K562 (cell line): ENCODE measurements at regions not wholly inside any gene's neighbourhood (a gene's known extent, or its start where the extent isn't known, plus 50 kb on each side); places are given as distances from the start of the nearest gene placed in this dataset.

ENCODE experiments used
- ATAC-seq: fragments of 200-7000 bp; cut with Tn5 transposase; 3 replicates; pipeline ENCODE4 v1.9.1; 2020; ENCODE audit warnings: moderate library complexity
- BruUV-seq: library from RNA; stranded (reverse); fragments of 400-500 nt; replicated peaks from 2 replicates; lab custom pipeline; 2021; lab: Mats Ljungman, UMichigan
- CTCF ChIA-PET: fragments of 300-600 bp; formaldehyde crosslinking; extraction: SDS; loops from one replicate; lab custom pipeline; 2021; ENCODE audit warnings: low intra/inter-chr PET ratio; lab: Yijun Ruan, JAX
- POLR2A ChIA-PET: fragments of 300-600, 350-650 bp; sonication (Branson Sonifier 250); formaldehyde crosslinking; extraction: SDS; loops from one replicate; lab custom pipeline; 2021; ENCODE audit warnings: antibody characterized with exemption, inconsistent platforms; lab: Yijun Ruan, JAX
- DNase-seq, 4 experiments: peaks; one replicate each; pipeline versions ENCODE4 v3.0.0 to v3.0.0-alpha.2; 2011 to 2018; ENCODE audit warnings: low spot score in 3 of 4, mixed read lengths in 3 of 4; ENCODE audit errors: extremely low read depth in 1 of 4
- FAIRE-seq: peaks from 2 replicates; lab custom pipeline; 2011; peaks lifted over from hg19 to GRCh38; lab: Jason Lieb, UNC
- H2AFZ ChIP-seq: 2 replicates; pipeline ENCODE4 v1.6.0; 2011; ENCODE audit warnings: low read depth, low read length, control low read depth, inconsistent platforms
- H3K27ac ChIP-seq: fragments of 200-600 bp; 3 replicates; pipeline ENCODE4 v1.8.0; 2011; ENCODE audit warnings: low read depth, mild to moderate bottlenecking, control low read depth, inconsistent platforms, low read length, moderate library complexity, mixed read lengths; ENCODE audit errors: extremely low read depth
- H3K27me3 ChIP-seq, 2 experiments: fragments of 300-600 bp in 1 of 2; 2 replicates in 1 of 2; 3 replicates in 1 of 2; pipeline versions ENCODE4 v1.6.0 to v1.8.0; 2011; ENCODE audit warnings: inconsistent platforms in 2 of 2, low read length in 2 of 2, mild to moderate bottlenecking in 1 of 2, mixed read lengths in 1 of 2, moderate library complexity in 1 of 2; ENCODE audit not compliant: control insufficient read depth in 2 of 2, insufficient read depth in 2 of 2
- H3K36me3 ChIP-seq: fragments of 300-600 bp; 3 replicates; pipeline ENCODE4 v1.8.0; 2011; ENCODE audit warnings: mild to moderate bottlenecking, low read length, inconsistent platforms; ENCODE audit not compliant: control insufficient read depth, insufficient read depth
- H3K4me1 ChIP-seq, 2 experiments: fragments of 200-600 bp in 1 of 2; replicated peaks in 1 of 2; 2 replicates in 1 of 2; 3 replicates in 1 of 2; pipeline versions ENCODE4 v1.5.1 to v1.8.0; 2011; ENCODE audit warnings: inconsistent platforms in 2 of 2, low read length in 2 of 2, mild to moderate bottlenecking in 1 of 2, mixed read lengths in 1 of 2, moderate library complexity in 1 of 2; ENCODE audit not compliant: control insufficient read depth in 2 of 2, insufficient read depth in 2 of 2
- H3K4me2 ChIP-seq: 2 replicates; pipeline ENCODE4 v1.6.1; 2011; ENCODE audit warnings: low read length, control low read depth, inconsistent platforms, mixed read lengths; ENCODE audit not compliant: insufficient read depth
- H3K4me3 ChIP-seq: fragments of 200-600 bp; sonication (generic), shearing (Covaris generic); 2 replicates; pipeline ENCODE4 v1.5.1; 2016; ENCODE audit warnings: control low read depth, inconsistent platforms
- H3K79me2 ChIP-seq: fragments of 200-600 bp; 3 replicates; pipeline ENCODE4 v1.8.0; 2011; ENCODE audit warnings: low read length, inconsistent platforms; ENCODE audit not compliant: control insufficient read depth, insufficient read depth
- H3K9ac ChIP-seq, 2 experiments: 2 replicates each; pipeline versions ENCODE4 v1.6.0 to v1.6.1; 2011; ENCODE audit warnings: low read depth in 2 of 2, low read length in 2 of 2, control low read depth in 1 of 2, inconsistent platforms in 1 of 2, mild to moderate bottlenecking in 1 of 2, mixed read lengths in 1 of 2; ENCODE audit not compliant: insufficient read depth in 1 of 2
- H3K9me1 ChIP-seq: one replicate; pipeline ENCODE4 v1.6.0; 2011; ENCODE audit warnings: inconsistent platforms, mild to moderate bottlenecking, low read length, moderate library complexity; ENCODE audit not compliant: control insufficient read depth, insufficient read depth
- H3K9me3 ChIP-seq: replicated peaks from 2 replicates; pipeline ENCODE4 v1.5.1; 2011; ENCODE audit warnings: low read depth, low read length, inconsistent platforms; ENCODE audit not compliant: control insufficient read depth, insufficient read depth
- H4K20me1 ChIP-seq: replicated peaks from 2 replicates; pipeline ENCODE4 v1.6.1; 2011; ENCODE audit warnings: low read length, inconsistent platforms, mixed read lengths; ENCODE audit not compliant: control insufficient read depth, insufficient read depth
- CBFB ChIP-seq: sonication (generic); formaldehyde crosslinking; IDR thresholded peaks from 2 replicates; pipeline ENCODE4 v1.4.0; 2020; ENCODE audit warnings: mild to moderate bottlenecking, missing genetic modification reagents
- CBX1 ChIP-seq: sonication (generic); IDR thresholded peaks from 2 replicates; pipeline ENCODE4 v1.6.1; 2016; ENCODE audit warnings: antibody characterized with exemption, low read depth, mild to moderate bottlenecking
- CBX2 ChIP-seq: fragments of 200-600 bp; sonication (generic); IDR thresholded peaks from one replicate; pipeline ENCODE4 v1.6.1; 2012; ENCODE audit warnings: mild to moderate bottlenecking, low read length, inconsistent platforms; ENCODE audit not compliant: insufficient read depth, poor library complexity, severe bottlenecking
- FOXP1 ChIP-seq: sonication (generic); formaldehyde crosslinking; IDR thresholded peaks from 2 replicates; pipeline ENCODE4 v1.8.0; 2022; ENCODE audit warnings: mild to moderate bottlenecking, missing genetic modification reagents
- KDM2B ChIP-seq: fragments of 250-450 bp; sonication (Bioruptor Pico); IDR thresholded peaks from 2 replicates; pipeline ENCODE4 v1.8.0; 2021; ENCODE audit warnings: mild to moderate bottlenecking, moderate library complexity
- PHTF2 ChIP-seq: fragments of 250-450 bp; sonication (Bioruptor Pico); IDR thresholded peaks from 2 replicates; pipeline ENCODE4 v1.5.0; 2021; ENCODE audit warnings: mild to moderate bottlenecking
- POLR2H ChIP-seq: IDR thresholded peaks from 2 replicates; pipeline ENCODE4 v1.6.1; 2016; ENCODE audit warnings: missing genetic modification characterization, low read depth, mild to moderate bottlenecking, control low read depth, missing compliant biosample characterization, moderate library complexity
- RUNX1 ChIP-seq: sonication (generic); IDR thresholded peaks from 2 replicates; pipeline ENCODE4 v1.6.1; 2016; ENCODE audit warnings: antibody characterized with exemption, low read depth
- SREBF2 ChIP-seq: sonication (generic); formaldehyde crosslinking; IDR thresholded peaks from 2 replicates; pipeline ENCODE4 v1.4.0; 2020; ENCODE audit warnings: mild to moderate bottlenecking, missing genetic modification reagents
- TGIF2 ChIP-seq: sonication (generic); formaldehyde crosslinking; IDR thresholded peaks from 2 replicates; pipeline ENCODE4 v1.8.1; 2022; ENCODE audit warnings: mild to moderate bottlenecking, missing genetic modification reagents, moderate library complexity
- ZNF124 ChIP-seq: sonication (generic); formaldehyde crosslinking; IDR thresholded peaks from 2 replicates; pipeline ENCODE4 v1.8.1; 2022; ENCODE audit warnings: missing genetic modification reagents
- ZNF184 ChIP-seq: sonication (generic); formaldehyde crosslinking; IDR thresholded peaks from 2 replicates; pipeline ENCODE4 v1.5.0; 2020; ENCODE audit warnings: missing genetic modification reagents
- ZNF23 ChIP-seq: fragments of 250-450 bp; sonication (Bioruptor Pico); IDR thresholded peaks from 2 replicates; pipeline ENCODE4 v1.4.0; 2020; ENCODE audit warnings: mild to moderate bottlenecking
- ZNF24 ChIP-seq: fragments of 450-650 bp; IDR thresholded peaks from 2 replicates; pipeline ENCODE4 v1.6.1; 2016
- ZNF830 ChIP-seq: fragments of 250-450 bp; sonication (Bioruptor Pico); IDR thresholded peaks from 2 replicates; pipeline ENCODE4 v1.5.0; 2021; ENCODE audit warnings: mild to moderate bottlenecking
- WGBS: fragments of 100-300 bp; shearing (Covaris generic); methylation state at CpG from one replicate; pipeline ENCODE4 v1.1.6; 2016; ENCODE audit warnings: low coverage, mixed read lengths; ENCODE audit not compliant: insufficient coverage; ENCODE audit errors: missing lambda C conversion rate; 5-methylcytosine and 5-hydroxymethylcytosine counted together
- in situ Hi-C: fragments of 300-500 bp; cut with MboI; formaldehyde crosslinking; loops from 4 replicates; pipeline ENCODE4 v1.15.0; 2018; ENCODE audit warnings: inconsistent platforms, mixed read lengths
- intact Hi-C: fragments of 100-400 bp; cut with micrococcal nuclease; formaldehyde crosslinking; loops from 2 replicates; pipeline ENCODE4 v1.14.2; 2022
- TF ChIP-seq, protein P1 (sequence below): sonication (generic); formaldehyde crosslinking; IDR thresholded peaks from 2 replicates; pipeline ENCODE4 v1.8.0; 2022; ENCODE audit warnings: missing genetic modification reagents, mild to moderate bottlenecking, borderline replicate concordance

DNA sequence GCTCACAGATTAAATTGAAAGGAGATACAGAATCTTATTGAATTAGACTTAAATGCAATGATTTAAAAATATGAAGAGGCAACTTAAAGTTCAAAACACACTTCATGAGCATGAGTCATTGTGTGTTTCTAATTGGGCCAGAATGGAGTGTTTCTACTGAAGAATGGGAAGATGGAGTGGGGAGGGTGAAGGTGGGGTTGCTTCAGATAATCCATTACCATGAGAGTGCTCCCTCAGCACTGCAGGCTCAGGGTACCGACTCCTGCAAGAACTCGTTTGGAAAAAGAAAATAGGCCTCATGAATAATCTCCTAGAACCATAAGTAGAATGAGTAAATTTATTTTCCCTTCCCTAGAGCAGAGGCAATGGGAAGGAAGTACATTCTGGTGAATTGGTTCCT lies 372.8 kb downstream of the TOX3 start:
- no peak for ATAC-seq
- DNase-seq = no peak
- no peaks in the 10 kb centered on the region for H3K9me3 ChIP-seq
- FAIRE-seq = no peak
- in situ Hi-C loops = no loop called here
- H3K79me2 ChIP-seq = no peaks in the 10 kb centered on the region
- intact Hi-C loops = no loop called here
- H2AFZ ChIP-seq = no peak overlapping the region
- H3K9ac ChIP-seq = no peak overlapping the region
- H3K36me3 ChIP-seq = no peaks in the 10 kb centered on the region
- no peak for TF ChIP-seq CBFB (CRISPR knock-in tag)
- TF ChIP-seq FOXP1 (CRISPR knock-in tag) = no peak
- TF ChIP-seq ZNF830 = no peak
- no peak for TF ChIP-seq ZNF24
- TF ChIP-seq CBX2 = no peak
- TF ChIP-seq ZNF124 = no peak
- TF ChIP-seq TGIF2 (CRISPR knock-in tag) = no peak
- TF ChIP-seq SREBF2 (CRISPR knock-in tag) = no peak
- no peak for TF ChIP-seq PHTF2 (CRISPR knock-in tag)
- ChIA-PET CTCF (no interaction called here), POLR2A (no interaction called here)
- H3K4me3 ChIP-seq = no peak overlapping the region
- H3K4me2 ChIP-seq = no peak overlapping the region
- 0% methylated on average over 2 of the region's 2 CpGs for WGBS
- H3K9me1 ChIP-seq = no peaks in the 10 kb centered on the region
- no TSS peak for BruUV-seq
- no peak overlapping the region for H3K27ac ChIP-seq
- H3K27me3 ChIP-seq = no peaks in the 10 kb centered on the region
- no peaks in the 10 kb centered on the region for H4K20me1 ChIP-seq
- no peaks in the 10 kb centered on the region for H3K4me1 ChIP-seq

DNA sequence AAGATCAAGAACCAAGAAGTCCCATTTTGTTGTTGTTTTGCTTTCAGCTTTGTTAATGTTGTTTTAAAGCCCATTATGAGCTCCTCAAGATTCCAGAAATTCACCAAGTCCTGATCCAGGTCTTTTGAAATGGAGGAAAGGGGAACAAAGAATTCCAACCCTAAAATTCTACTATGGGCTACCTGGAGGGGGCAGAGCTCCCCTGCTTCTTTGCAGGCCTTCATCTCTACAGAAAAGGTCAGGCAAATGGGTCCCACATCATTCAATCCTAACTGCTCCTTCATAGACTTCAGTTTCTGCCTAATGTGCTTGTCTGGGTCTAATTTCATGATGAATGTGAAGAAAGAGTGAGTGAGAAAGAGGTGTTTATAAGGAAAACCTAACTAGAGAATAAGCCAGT lies 375.5 kb downstream of the TOX3 start:
- no peak overlapping the region for H3K4me3 ChIP-seq
- H3K27ac ChIP-seq = no peak overlapping the region
- no peaks in the 10 kb centered on the region for H3K9me3 ChIP-seq
- DNase-seq (no peak), FAIRE-seq (no peak), ATAC-seq (no peak)
- no TSS peak for BruUV-seq
- CTCF ChIA-PET = no interaction called here
- no peaks in the 10 kb centered on the region for H3K27me3 ChIP-seq
- no peak overlapping the region for H3K4me2 ChIP-seq
- no peaks in the 10 kb centered on the region for H3K79me2 ChIP-seq
- H3K9ac ChIP-seq = no peak overlapping the region
- H3K4me1 ChIP-seq = no peaks in the 10 kb centered on the region
- intact Hi-C loops (no loop called here), in situ Hi-C loops (no loop called here)
- no peaks in the 10 kb centered on the region for H3K36me3 ChIP-seq
- H3K9me1 ChIP-seq = no peaks in the 10 kb centered on the region
- H2AFZ ChIP-seq = no peak overlapping the region
- no peaks in the 10 kb centered on the region for H4K20me1 ChIP-seq
- POLR2A ChIA-PET = no interaction called here
- TF ChIP-seq ZNF23 (no peak), POLR2H (tag) (no peak), RUNX1 (no peak), KDM2B (CRISPR knock-in tag) (no peak), CBX1 (no peak), ZNF184 (CRISPR knock-in tag) (no peak)
- TF ChIP-seq, protein P1, sequence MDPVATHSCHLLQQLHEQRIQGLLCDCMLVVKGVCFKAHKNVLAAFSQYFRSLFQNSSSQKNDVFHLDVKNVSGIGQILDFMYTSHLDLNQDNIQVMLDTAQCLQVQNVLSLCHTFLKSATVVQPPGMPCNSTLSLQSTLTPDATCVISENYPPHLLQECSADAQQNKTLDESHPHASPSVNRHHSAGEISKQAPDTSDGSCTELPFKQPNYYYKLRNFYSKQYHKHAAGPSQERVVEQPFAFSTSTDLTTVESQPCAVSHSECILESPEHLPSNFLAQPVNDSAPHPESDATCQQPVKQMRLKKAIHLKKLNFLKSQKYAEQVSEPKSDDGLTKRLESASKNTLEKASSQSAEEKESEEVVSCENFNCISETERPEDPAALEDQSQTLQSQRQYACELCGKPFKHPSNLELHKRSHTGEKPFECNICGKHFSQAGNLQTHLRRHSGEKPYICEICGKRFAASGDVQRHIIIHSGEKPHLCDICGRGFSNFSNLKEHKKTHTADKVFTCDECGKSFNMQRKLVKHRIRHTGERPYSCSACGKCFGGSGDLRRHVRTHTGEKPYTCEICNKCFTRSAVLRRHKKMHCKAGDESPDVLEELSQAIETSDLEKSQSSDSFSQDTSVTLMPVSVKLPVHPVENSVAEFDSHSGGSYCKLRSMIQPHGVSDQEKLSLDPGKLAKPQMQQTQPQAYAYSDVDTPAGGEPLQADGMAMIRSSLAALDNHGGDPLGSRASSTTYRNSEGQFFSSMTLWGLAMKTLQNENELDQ (CRISPR knock-in tag) = no peak
